ENCODE measurements at regions not wholly inside any gene's neighbourhood (a gene's known extent, or its start where the extent isn't known, plus 50 kb on each side); places are given as distances from the start of the nearest gene placed in this dataset.

GRCh38 chr5:153122403-153122802 lies 368.1 kb upstream of the GRIA1 start:
- no peak for DNase-seq (ENCODE audit: low read depth)

- no peak for DNase-seq (ENCODE audit: low read depth)
These were observed 360.2 kb upstream of the GRIA1 start for GRCh38 chr5:153130296-153130695.

GRCh38 chr5:153135411-153135810 lies 355.1 kb upstream of the GRIA1 start:
- DNase-seq (ENCODE audit: low read depth), result no peak

GRCh38 chr5:153136910-153137614 lies 353.4 kb upstream of the GRIA1 start:
- DNase-seq (ENCODE audit: low read depth), result no peak

DNA sequence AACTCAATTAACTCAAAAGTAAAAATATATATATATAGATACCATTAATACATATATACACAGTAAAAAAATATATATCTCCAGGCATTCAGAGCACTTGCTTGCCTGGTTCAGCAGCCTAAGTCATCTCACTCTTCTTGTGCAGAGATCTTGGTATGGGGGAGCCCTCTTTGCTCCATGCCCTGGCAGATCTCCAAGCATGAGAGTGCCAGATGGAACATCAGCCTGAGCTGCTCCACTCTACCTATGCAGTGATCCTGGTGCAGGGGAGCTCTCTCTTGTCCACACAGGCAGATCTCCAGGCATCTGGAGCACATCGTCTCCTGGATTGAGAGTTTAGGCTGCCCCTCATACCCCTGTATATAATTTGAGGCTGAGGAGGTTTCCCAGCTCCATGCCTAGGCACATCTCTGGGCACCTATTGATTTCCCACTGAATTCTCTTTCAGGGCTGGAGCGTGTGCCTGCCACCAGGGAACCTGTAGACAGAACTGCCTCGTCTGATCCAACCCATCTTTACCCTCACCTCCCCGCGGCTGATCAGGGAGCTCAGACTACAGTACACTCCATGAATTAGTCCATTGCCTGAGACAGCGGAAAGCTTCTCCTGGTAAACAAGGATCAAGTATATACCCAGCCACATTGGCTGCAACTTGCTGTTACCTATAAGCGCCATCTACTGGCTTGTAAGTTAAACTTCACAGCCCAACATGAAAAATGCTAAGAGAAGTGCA lies 342.4 kb upstream of the GRIA1 start:
- no peak for DNase-seq (ENCODE audit: low read depth)

DNA sequence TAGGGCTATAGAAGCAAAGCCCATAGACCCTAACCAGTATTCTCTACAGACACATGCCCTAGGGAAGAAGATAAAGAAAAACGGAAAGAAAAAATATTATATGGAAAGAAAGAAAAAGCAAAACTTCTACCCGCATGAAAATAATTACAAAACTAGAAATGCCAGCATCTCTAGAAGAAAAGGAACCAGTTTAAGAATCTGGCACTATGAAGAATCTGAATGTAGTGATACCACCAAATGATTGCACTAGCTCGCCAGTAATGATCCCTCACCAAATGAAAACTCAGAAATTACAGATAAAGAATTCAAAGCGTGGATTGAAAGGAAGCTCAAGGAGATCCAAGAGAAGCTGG lies 341.9 kb upstream of the GRIA1 start:
- DNase-seq (ENCODE audit: low read depth), result no peak

- DNase-seq (ENCODE audit: low read depth), result no peak
These were observed 338.9 kb upstream of the GRIA1 start for GRCh38 chr5:153151558-153151957.

DNA sequence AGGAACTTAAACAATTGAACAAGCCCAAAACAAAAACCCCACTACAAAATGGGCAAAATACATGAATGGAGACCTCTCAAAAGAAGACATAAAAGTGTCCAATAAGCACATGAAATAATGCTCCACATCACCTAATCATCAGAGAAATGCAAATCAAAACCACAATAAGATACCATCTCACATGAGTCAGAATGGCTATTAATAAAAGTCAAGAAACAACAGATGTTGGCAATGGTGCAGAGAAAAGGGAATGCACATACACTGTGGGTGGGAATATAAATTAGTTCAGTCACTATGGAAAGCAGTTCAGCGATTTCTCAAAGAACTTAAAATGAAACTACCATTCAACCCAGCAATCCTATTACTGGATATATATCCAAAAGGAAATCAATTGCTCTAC lies 337.4 kb upstream of the GRIA1 start:
- no peak for DNase-seq (ENCODE audit: low read depth)

DNA sequence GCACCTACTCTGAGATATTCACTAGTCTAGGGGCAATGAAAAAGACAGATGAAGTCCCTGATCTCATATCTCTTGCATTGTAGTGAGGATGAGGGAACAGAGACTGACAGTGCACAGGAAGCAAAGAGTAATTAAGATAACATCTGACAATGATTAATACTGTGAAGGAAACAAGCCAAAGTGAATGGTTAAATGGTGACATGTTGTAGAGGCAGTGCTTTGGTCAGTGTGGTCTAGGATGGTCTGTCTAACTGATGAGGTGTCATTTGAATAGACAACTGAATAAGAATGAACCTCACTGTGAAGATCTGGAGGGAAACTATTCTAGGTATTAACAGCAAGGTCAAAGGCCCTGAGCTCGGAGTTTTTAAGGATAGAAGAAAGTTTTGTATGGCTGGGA lies 333.3 kb upstream of the GRIA1 start:
- DNase-seq (ENCODE audit: low read depth), result no peak

GRCh38 chr5:153158608-153159007 lies 331.9 kb upstream of the GRIA1 start:
- no peak for DNase-seq (ENCODE audit: low read depth)

GRCh38 chr5:153159616-153160015 lies 330.9 kb upstream of the GRIA1 start:
- no peak for DNase-seq (ENCODE audit: low read depth)

DNA sequence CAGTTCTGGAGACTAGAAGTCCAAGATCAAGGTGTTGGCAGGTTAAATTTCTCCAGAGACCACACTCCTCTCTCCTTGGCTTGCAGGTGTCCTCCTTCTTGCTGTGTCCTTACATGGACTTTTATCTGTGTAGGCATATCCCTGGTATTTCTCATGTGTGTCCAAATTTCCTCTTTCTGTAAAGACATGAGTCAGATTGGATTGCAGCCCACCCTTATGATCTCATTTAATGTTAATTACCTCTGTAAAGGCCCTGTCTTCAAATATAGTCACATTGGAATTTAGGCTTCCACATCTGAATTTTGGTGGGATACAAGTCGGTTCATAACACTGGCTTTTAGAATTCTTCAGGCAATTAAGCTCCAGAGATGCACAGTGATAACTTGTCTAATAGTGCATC lies 322.2 kb upstream of the GRIA1 start:
- DNase-seq (ENCODE audit: low read depth), result no peak

- DNase-seq (ENCODE audit: low read depth), result no peak
These were observed 303.0 kb upstream of the GRIA1 start for GRCh38 chr5:153187503-153187902.

DNA sequence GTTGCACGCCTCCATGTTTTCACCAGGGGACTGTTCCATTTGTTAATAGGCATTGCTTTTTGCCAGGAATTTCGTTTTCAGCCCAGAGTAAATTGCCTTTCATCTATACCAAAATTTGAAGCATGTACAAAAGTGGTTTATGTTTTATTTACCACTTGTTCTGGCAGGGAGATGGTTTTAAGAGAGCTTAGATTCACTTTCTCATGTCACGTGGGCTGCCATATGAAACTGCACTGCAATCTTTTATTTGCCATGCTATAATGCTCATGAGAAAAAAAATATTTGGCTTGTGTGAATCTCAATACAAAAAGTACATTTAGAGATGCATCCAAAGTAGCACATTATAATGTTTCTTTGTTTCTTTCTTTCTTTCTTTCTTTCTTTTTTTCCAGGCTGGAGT lies 284.1 kb upstream of the GRIA1 start:
- DNase-seq (ENCODE audit: low read depth), result no peak

DNA sequence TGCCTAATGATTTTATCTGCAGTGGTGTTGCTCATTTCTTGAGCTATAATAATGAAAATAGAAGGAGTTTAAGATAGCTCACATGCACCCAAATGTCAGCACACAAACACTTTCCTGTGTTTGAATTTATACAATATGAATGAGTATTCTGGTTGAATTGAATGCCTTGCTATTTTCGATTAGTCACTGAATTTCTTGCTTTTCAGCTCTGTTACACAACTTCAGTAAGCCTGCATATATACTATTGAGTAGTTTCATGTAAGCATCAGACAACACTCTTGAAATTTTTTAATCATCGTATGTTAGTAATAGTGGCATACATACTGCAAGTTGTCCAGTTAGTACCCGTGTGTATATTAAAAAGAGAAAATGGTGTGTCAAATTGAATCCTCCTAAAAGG lies 281.5 kb upstream of the GRIA1 start:
- DNase-seq (ENCODE audit: low read depth), result peak; percentile 41

- DNase-seq (ENCODE audit: low read depth), result no peak
These were observed 280.8 kb upstream of the GRIA1 start for GRCh38 chr5:153209687-153210086.

- DNase-seq (ENCODE audit: low read depth), result no peak
These were observed 279.4 kb upstream of the GRIA1 start for GRCh38 chr5:153211076-153211475.

GRCh38 chr5:153212471-153212870 lies 278.0 kb upstream of the GRIA1 start:
- DNase-seq (ENCODE audit: low read depth), result no peak

- peak; percentile 60 for DNase-seq (ENCODE audit: low read depth)
These were observed 267.5 kb upstream of the GRIA1 start for GRCh38 chr5:153222936-153223335.

- no peak for DNase-seq (ENCODE audit: low read depth)
These were observed 267.1 kb upstream of the GRIA1 start for GRCh38 chr5:153223376-153223775.

- DNase-seq (ENCODE audit: low read depth), result no peak
These were observed 265.8 kb upstream of the GRIA1 start for GRCh38 chr5:153224651-153225050.

- no peak for DNase-seq (ENCODE audit: low read depth)
These were observed 256.5 kb upstream of the GRIA1 start for GRCh38 chr5:153233933-153234332.

GRCh38 chr5:153236319-153236718 lies 254.2 kb upstream of the GRIA1 start:
- no peak for DNase-seq (ENCODE audit: low read depth)

All from HS-5 (cell line).